Esophagus (tissue), 2 donors: ENCODE measurements at regions not wholly inside any gene's neighbourhood (a gene's known extent, or its start where the extent isn't known, plus 50 kb on each side); places are given as distances from the start of the nearest gene placed in this dataset.

Source experiments
- H3K27ac ChIP-seq, 2 donors: one replicate each; pipeline ENCODE4 v1.5.1; 2013; ENCODE audit warnings: low read depth in 2 of 2, mild to moderate bottlenecking in 2 of 2, inconsistent platforms in 1 of 2, low read length in 1 of 2, moderate library complexity in 1 of 2
- H3K27me3 ChIP-seq, 2 donors: one replicate each; pipeline ENCODE4 v1.6.1; 2013; ENCODE audit warnings: low read length in 2 of 2, control low read depth in 1 of 2, mild to moderate bottlenecking in 1 of 2; ENCODE audit not compliant: insufficient read depth in 2 of 2, control insufficient read depth in 1 of 2
- H3K36me3 ChIP-seq, 2 donors: one replicate each; pipeline ENCODE4 v1.6.1; 2013; ENCODE audit warnings: low read length in 1 of 2; ENCODE audit not compliant: control insufficient read depth in 2 of 2, insufficient read depth in 2 of 2
- H3K4me1 ChIP-seq, 2 donors: one replicate each; pipeline ENCODE4 v1.6.1; 2013; ENCODE audit warnings: low read length in 1 of 2; ENCODE audit not compliant: control insufficient read depth in 2 of 2, insufficient read depth in 2 of 2
- H3K4me3 ChIP-seq, 2 donors: one replicate each; pipeline ENCODE4 v1.5.1; 2013; ENCODE audit warnings: low read length in 2 of 2, mild to moderate bottlenecking in 2 of 2, low read depth in 1 of 2, moderate library complexity in 1 of 2
- H3K9me3 ChIP-seq, 2 donors: one replicate each; pipeline ENCODE4 v1.6.1; 2013; ENCODE audit warnings: mild to moderate bottlenecking in 2 of 2, low read depth in 1 of 2, low read length in 1 of 2, moderate library complexity in 1 of 2; ENCODE audit not compliant: control insufficient read depth in 2 of 2, insufficient read depth in 1 of 2
- WGBS, 2 donors: extraction: QIAGEN DNeasy Blood & Tissue Kit; methylation state at CpG; one replicate each; pipeline ENCODE4 v1.1.7; 2013; 5-methylcytosine and 5-hydroxymethylcytosine counted together
- donor health status: healthy with polysubstance abuse.
- donor health status: Bipolar disorder and iron deficiency.

GRCh38 chr3:153439780-153440179 lies 277.8 kb downstream of the RAP2B start:
- WGBS, 2 donors = 74 to 87% methylated on average over 3 of the region's 3 CpGs
- no peaks in the 10 kb centered on the region for H3K36me3 ChIP-seq

GRCh38 chr3:153440311-153440710 lies 278.3 kb downstream of the RAP2B start:
- Histone ChIP-seq H3K27ac (no peak overlapping the region), H3K4me1 (no peaks in the 10 kb centered on the region), H3K36me3 (no peaks in the 10 kb centered on the region), H3K9me3 (no peaks in the 10 kb centered on the region), H3K4me3 (no peak overlapping the region), H3K27me3 (no peaks in the 10 kb centered on the region)
- WGBS, 2 donors = 90 to 91% methylated on average over 5 of the region's 5 CpGs

More at GRCh38 chr3:153439780-153440179, 277.8 kb downstream of the RAP2B start:
- H3K4me3 ChIP-seq = no peak overlapping the region
- no peak overlapping the region for H3K27ac ChIP-seq
- H3K27me3 ChIP-seq = no peaks in the 10 kb centered on the region
- H3K4me1 ChIP-seq = no peaks in the 10 kb centered on the region
- H3K9me3 ChIP-seq = no peaks in the 10 kb centered on the region

GRCh38 chr3:153442386-153442785 lies 280.4 kb downstream of the RAP2B start:
- Histone ChIP-seq H3K9me3 (no peaks in the 10 kb centered on the region), H3K27ac (no peak overlapping the region), H3K4me3 (no peak overlapping the region), H3K36me3 (no peaks in the 10 kb centered on the region), H3K27me3 (no peaks in the 10 kb centered on the region), H3K4me1 (no peaks in the 10 kb centered on the region)
- 56 to 92% methylated on average over 2 of the region's 2 CpGs for WGBS, 2 donors

GRCh38 chr3:153442799-153443487 lies 280.9 kb downstream of the RAP2B start:
- H3K4me3 ChIP-seq = no peak overlapping the region
- no peak overlapping the region for H3K27ac ChIP-seq
- no peaks in the 10 kb centered on the region for H3K36me3 ChIP-seq
- WGBS, 2 donors = 82 to 85% methylated on average over 3 of the region's 3 CpGs
- no peaks in the 10 kb centered on the region for H3K4me1 ChIP-seq
- no peaks in the 10 kb centered on the region for H3K9me3 ChIP-seq
- no peaks in the 10 kb centered on the region for H3K27me3 ChIP-seq

GRCh38 chr3:153443961-153444360 lies 281.9 kb downstream of the RAP2B start:
- H3K4me1 ChIP-seq = no peaks in the 10 kb centered on the region
- no peak overlapping the region for H3K4me3 ChIP-seq
- no peaks in the 10 kb centered on the region for H3K27me3 ChIP-seq
- no peaks in the 10 kb centered on the region for H3K9me3 ChIP-seq
- H3K27ac ChIP-seq = no peak overlapping the region
- H3K36me3 ChIP-seq = no peaks in the 10 kb centered on the region
- 67 to 75% methylated on average over 3 of the region's 3 CpGs for WGBS, 2 donors

- H3K4me3 ChIP-seq = no peak overlapping the region
- no peaks in the 10 kb centered on the region for H3K27me3 ChIP-seq
- no peaks in the 10 kb centered on the region for H3K36me3 ChIP-seq
- no peaks in the 10 kb centered on the region for H3K4me1 ChIP-seq
- WGBS, 2 donors = 69 to 82% methylated on average over 2 of the region's 2 CpGs
- H3K27ac ChIP-seq = no peak overlapping the region
- H3K9me3 ChIP-seq = no peaks in the 10 kb centered on the region
Measured at GRCh38 chr3:153445817-153446216, 283.8 kb downstream of the RAP2B start.

- Histone ChIP-seq H3K4me3 (no peak overlapping the region), H3K36me3 (no peaks in the 10 kb centered on the region), H3K27me3 (no peaks in the 10 kb centered on the region), H3K4me1 (no peaks in the 10 kb centered on the region), H3K9me3 (no peaks in the 10 kb centered on the region), H3K27ac (no peak overlapping the region)
- 62 to 65% methylated on average over 5 of the region's 5 CpGs for WGBS, 2 donors
Measured at GRCh38 chr3:153448151-153448829, 286.3 kb downstream of the RAP2B start.

GRCh38 chr3:153456833-153457545 lies 295.0 kb downstream of the RAP2B start:
- 52 to 65% methylated on average over 2 of the region's 2 CpGs for WGBS, 2 donors
- Histone ChIP-seq H3K27me3 (no peaks in the 10 kb centered on the region), H3K27ac (no peak overlapping the region), H3K9me3 (no peaks in the 10 kb centered on the region), H3K36me3 (no peaks in the 10 kb centered on the region), H3K4me1 (no peaks in the 10 kb centered on the region), H3K4me3 (no peak overlapping the region)

- Histone ChIP-seq H3K27ac (no peak overlapping the region), H3K9me3 (no peaks in the 10 kb centered on the region), H3K27me3 (no peaks in the 10 kb centered on the region), H3K4me3 (no peak overlapping the region), H3K36me3 (no peaks in the 10 kb centered on the region), H3K4me1 (no peaks in the 10 kb centered on the region)
- WGBS, 2 donors = 67 to 69% methylated on average over 3 of the region's 3 CpGs
Measured at GRCh38 chr3:153458881-153459280, 296.9 kb downstream of the RAP2B start.
